ENCODE measurements at regions not wholly inside any gene's neighbourhood (a gene's known extent, or its start where the extent isn't known, plus 50 kb on each side); places are given as distances from the start of the nearest gene placed in this dataset.
A peak's percentile ranks its signal among the peaks of the same experiment; 100 is the strongest.

GRCh38 chr6:105816847-105817246 is 269.3 kb upstream of the PRDM1 start:
- no peak for DNase-seq (ENCODE audit: low spot score)

DNA sequence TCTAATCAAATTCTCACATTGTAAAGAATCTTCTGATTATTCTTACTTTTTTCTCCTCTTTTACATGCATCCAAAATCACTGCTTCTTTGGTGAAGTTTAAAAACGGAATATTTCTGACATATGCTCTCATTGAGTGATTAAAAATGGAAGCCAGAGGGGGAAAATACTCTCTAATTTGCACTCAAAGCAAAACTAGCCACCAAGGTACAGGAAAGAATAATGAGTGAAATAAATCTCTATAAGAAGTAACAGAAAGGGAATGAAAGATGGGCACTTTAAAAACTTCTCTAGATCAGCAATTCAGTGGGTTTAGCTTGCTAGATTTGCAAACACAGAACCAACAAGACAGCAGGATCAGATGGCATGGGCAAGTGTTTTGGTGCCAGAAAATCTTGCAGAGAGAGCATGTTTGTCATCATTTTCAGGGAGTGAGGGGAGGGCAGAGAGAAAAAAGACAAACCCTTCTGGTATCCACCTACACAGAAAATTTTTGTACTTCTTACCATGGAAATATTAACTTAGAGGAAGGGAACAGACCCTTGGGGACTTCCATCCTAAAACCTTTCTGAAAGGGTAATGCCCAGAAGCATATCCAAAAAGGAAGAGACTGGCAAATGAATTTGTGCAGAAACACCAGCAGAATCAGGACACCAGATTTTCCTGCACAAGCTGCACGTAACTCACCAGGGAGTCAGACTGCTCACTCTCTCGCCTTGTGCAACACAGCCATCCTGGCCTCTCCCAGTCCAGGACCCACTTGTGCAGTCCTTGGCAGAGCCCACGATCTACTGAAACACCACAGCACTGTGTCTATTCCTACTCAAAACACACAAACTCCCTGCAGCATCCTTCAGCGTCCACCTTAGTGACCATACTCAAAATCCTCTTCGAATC is 270.2 kb upstream of the PRDM1 start:
- no peak for DNase-seq (ENCODE audit: low spot score)

DNA sequence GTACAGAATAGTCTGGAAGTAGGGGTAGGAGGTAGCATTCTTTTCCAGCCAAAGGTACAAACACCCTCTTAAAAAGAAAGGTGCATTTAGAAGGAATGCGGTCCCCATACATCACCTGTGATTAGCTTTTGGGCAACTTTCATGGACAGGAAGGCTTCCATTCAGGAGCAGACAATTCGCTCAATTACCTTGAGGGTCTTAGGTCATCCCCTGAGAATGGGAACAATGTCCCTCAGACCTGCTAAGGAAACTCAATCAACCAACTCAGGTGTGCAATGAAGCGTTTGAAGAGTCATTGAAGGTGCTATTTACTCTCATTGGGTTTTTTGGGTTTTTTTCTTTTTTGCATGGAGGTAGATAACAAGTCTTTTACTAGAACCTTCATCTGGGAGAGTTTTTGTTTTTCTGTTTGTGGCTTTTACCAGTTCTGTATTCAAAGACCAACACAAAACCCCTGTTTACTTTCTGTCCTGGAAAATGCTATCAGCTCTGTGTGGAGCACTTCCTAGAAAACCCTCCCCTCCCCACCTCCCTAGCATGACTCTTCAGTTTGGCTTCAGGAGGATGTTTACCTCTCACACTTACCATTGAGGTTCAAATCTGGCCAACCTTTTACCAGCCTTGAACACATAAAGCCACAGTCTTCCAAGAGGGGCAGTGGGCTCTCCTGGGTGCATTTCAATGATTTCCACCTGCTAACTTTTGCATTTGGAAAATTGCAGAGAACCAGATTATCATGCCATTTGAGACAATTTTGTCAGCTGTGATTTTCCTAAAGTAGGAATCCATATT is 271.2 kb upstream of the PRDM1 start:
- DNase-seq (ENCODE audit: low spot score): peak; percentile 18

- DNase-seq (ENCODE audit: low spot score): no peak
These were observed 275.1 kb upstream of the PRDM1 start for GRCh38 chr6:105810922-105811482.

- DNase-seq (ENCODE audit: low spot score): peak; percentile 91
These were observed 275.8 kb upstream of the PRDM1 start for GRCh38 chr6:105810105-105810921.

DNA sequence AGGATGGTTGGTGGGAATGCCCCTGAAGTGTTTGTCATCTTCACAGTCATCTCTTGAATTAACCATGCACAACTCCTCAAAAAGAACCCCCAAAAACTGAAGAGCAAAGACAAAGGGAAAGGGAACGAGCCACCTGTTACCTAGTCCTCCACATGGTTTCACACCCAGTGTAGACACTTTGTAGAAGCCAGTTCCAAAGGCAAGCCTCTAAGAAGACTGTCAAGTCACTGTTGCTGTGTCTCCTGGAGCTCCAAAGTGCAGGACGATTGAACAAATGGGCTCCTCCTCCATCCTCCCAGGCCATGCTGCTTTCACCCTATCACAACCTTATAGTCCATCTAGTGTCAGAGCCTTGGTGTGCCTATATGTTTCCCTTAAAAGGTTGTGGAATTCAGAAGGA is 277.6 kb upstream of the PRDM1 start:
- no peak for DNase-seq (ENCODE audit: low spot score)

DNA sequence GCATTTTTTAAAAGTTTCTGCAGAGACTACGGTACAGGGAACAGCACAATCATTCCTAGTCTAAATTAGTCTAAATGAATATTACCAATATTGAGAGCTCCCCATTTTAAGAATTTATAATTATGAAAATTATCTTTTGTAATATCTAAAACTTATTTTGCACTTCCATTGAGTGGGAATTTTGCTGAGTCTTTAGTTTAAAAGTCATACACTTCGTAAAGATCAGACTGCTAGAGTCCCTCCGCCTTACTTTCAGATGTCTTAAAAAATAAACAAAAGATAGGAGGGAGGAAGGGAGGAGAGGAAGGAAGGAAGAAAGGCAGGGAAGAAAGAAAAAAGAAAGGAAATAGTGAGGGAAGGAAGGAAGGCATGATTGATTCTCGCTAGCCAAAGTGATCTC is 278.2 kb upstream of the PRDM1 start:
- no peak for DNase-seq (ENCODE audit: low spot score)

GRCh38 chr6:105806486-105806920 is 279.6 kb upstream of the PRDM1 start:
- DNase-seq (ENCODE audit: low spot score): no peak

DNA sequence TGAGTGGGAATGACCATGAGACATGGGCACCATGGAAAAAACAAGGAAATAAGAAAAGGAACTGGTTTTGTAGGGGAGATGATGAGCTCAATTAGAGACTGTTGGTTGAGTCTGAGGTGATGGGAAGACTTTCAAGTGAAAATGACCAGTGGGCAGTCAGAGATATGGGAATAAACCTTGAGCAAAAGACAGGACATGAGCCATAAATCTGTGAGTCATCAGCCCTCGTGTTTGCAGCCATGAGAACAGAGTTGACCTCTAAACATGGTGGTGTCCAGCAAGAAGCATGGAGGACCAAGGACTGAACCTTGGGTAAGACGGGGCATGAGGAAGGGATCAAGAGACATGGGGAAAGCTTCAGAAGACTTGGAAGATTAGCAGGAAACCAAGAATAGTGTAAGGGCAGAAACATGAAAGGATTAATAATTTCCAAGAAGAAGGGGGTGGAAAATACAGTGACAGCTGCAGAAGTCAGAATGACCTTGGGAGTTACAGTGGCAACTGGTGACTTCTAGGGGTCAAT is 280.6 kb upstream of the PRDM1 start:
- no peak for DNase-seq (ENCODE audit: low spot score)

GRCh38 chr6:105804424-105804823 is 281.7 kb upstream of the PRDM1 start:
- peak; percentile 23 for DNase-seq (ENCODE audit: low spot score)

GRCh38 chr6:105804000-105804399 is 282.1 kb upstream of the PRDM1 start:
- no peak for DNase-seq (ENCODE audit: low spot score)

DNA sequence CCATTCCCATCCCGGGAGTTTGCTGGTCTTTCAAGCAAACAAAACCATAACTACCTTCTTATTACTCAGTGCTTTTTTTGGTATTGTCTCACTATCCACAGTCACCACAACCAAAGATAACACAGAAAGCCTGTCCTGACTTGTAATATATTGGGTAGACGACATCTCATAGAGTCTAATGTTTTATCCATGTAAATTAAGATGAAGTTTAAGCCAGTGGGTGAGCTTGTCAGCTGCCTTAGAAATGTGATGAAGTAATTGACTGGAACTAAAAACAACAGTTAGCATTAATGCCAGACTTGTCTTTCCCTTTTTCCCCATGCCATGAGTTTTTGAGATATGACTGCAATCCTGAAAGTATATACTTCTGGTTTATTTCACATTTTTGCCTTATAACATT is 282.7 kb upstream of the PRDM1 start:
- no peak for DNase-seq (ENCODE audit: low spot score)

- DNase-seq (ENCODE audit: low spot score): no peak
These were observed 283.4 kb upstream of the PRDM1 start for GRCh38 chr6:105802703-105803102.

- DNase-seq (ENCODE audit: low spot score): no peak
These were observed 285.3 kb upstream of the PRDM1 start for GRCh38 chr6:105800871-105801270.

DNA sequence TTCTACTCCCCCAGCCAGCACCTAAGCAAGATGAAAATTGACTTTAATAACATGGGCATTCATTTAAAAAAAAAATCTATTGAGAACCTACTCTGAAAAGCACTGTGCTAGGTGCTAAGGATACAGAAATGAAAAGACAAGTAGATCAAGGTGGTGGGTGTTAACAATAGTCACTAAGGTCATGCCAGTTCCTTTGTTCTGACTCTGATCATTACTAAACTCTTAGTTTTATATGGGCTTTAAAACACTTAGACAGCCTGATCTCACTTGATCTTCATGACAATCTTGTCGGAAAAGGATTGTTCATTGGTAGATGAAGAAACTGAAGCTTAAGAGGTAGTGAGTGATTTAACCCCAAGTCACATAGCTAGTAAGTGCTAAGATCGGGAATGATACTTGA is 285.7 kb upstream of the PRDM1 start:
- no peak for DNase-seq (ENCODE audit: low spot score)

DNA sequence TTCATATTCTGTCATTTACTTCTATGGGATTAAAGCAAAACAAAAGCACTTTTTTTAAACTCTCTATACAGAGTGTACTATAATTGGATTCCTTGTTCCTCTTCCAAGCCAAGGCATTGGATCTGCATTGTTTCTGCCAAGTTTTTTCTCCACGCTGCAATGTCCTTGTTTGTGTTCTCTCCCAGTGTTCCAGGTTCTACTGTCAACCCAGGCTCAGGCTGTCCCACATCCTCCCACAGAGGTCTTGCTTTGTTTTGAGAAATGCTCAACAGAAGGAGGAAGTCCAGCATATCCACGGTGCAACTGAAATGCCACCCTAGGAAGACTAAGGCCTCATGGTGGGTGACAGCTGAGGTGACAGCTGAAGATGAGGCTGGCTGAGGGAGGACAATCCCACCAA is 287.1 kb upstream of the PRDM1 start:
- no peak for DNase-seq (ENCODE audit: low spot score)

GRCh38 chr6:105797983-105798453 is 288.1 kb upstream of the PRDM1 start:
- DNase-seq (ENCODE audit: low spot score): peak; percentile 44

- no peak for DNase-seq (ENCODE audit: low spot score)
These were observed 288.7 kb upstream of the PRDM1 start for GRCh38 chr6:105797286-105797979.

GRCh38 chr6:105795913-105796517 is 290.1 kb upstream of the PRDM1 start:
- DNase-seq (ENCODE audit: low spot score): no peak

DNA sequence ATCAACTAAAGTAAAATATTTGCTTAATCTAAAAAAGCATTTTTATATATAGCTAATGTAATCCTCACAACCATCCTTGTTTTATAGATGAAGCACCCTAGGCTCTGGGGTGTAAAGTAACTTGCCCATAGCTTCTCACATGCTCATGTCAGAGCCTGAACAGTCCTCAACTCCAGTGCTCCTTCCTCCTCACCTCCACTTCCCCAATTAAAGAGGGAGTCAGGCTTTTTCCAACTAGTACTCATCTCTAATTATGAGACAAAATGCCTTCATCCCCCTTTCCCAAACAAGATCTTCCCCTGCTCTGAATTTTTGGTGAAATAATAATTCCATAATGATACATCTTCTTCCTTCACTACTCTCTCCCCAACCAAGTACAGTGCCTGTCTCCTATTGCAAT is 290.8 kb upstream of the PRDM1 start:
- DNase-seq (ENCODE audit: low spot score): no peak
